Upper lobe of left lung (tissue), 6 donors: ENCODE measurements at regions not wholly inside any gene's neighbourhood (a gene's known extent, or its start where the extent isn't known, plus 50 kb on each side); places are given as distances from the start of the nearest gene placed in this dataset.

Source experiments
- ATAC-seq, 2 donors: fragments of 200-7000 bp; cut with Tn5 transposase; one replicate each; pipeline ENCODE4 v1.9.1; 2022; ENCODE audit warnings: mild to moderate bottlenecking in 2 of 2, moderate library complexity in 2 of 2; ENCODE audit not compliant: low FRiP score in 2 of 2
- DNase-seq, 2 donors: peaks; one replicate each; pipeline ENCODE4 v3.0.0-alpha.2; 2019 to 2020
- H3K27ac ChIP-seq, 4 donors: fragments of 200-600 bp; sonication (generic); one replicate each; pipeline ENCODE4 v1.5.1; 2016 to 2019
- H3K27me3 ChIP-seq, 4 donors: fragments of 200-600 bp; sonication (generic); one replicate each; pipeline ENCODE4 v1.5.1; 2017 to 2019
- H3K36me3 ChIP-seq, 4 donors: fragments of 200-600 bp; sonication (generic); one replicate each; pipeline ENCODE4 v1.5.1; 2016 to 2019
- H3K4me1 ChIP-seq, 4 donors: fragments of 200-600 bp; sonication (generic); one replicate each; pipeline ENCODE4 v1.5.1; 2018 to 2019
- H3K4me3 ChIP-seq, 4 donors: fragments of 200-600 bp; sonication (generic); one replicate each; pipeline ENCODE4 v1.5.1; 2017 to 2019; ENCODE audit warnings: mild to moderate bottlenecking in 2 of 4, moderate library complexity in 1 of 4
- H3K9me3 ChIP-seq, 4 donors: fragments of 200-600 bp; sonication (generic); one replicate each; pipeline ENCODE4 v1.5.1; 2018 to 2019
- EP300 ChIP-seq, 4 donors: sonication (generic); formaldehyde crosslinking; IDR thresholded peaks; one replicate each; pipeline ENCODE4 v1.5.1; 2017; ENCODE audit warnings: antibody characterized with exemption in 4 of 4, control low read depth in 2 of 4
- POLR2A ChIP-seq, 4 donors: fragments of 450-650 bp; IDR thresholded peaks; one replicate each; pipeline ENCODE4 v1.5.1; 2016 to 2017; ENCODE audit warnings: antibody characterized with exemption in 4 of 4, mild to moderate bottlenecking in 2 of 4
- POLR2AphosphoS5 ChIP-seq, 2 donors: sonication (generic); formaldehyde crosslinking; IDR thresholded peaks; one replicate each; pipeline ENCODE4 v1.5.1; 2017; ENCODE audit warnings: antibody characterized with exemption in 2 of 2
- WGBS, 2 donors: methylation state at CpG; one replicate each; pipeline ENCODE4 v1.1.5; 2017 to 2018; 5-methylcytosine and 5-hydroxymethylcytosine counted together
- TF ChIP-seq, protein P1 (sequence below), 6 experiments: fragments of 450-650 bp in 4 of 6; fragments of 200-600 bp in 2 of 6; sonication (generic) in 2 of 6; IDR thresholded peaks; one replicate each; pipeline ENCODE4 v1.5.1; 2016 to 2019; ENCODE audit warnings: antibody characterized with exemption in 6 of 6
- donor health status: DM: no; HTN: no; CAD: no; lungs with moderate emphysema.
- donor health status: DM: no; HTN: yes; CAD: no; lungs with severe emphysema.

DNA sequence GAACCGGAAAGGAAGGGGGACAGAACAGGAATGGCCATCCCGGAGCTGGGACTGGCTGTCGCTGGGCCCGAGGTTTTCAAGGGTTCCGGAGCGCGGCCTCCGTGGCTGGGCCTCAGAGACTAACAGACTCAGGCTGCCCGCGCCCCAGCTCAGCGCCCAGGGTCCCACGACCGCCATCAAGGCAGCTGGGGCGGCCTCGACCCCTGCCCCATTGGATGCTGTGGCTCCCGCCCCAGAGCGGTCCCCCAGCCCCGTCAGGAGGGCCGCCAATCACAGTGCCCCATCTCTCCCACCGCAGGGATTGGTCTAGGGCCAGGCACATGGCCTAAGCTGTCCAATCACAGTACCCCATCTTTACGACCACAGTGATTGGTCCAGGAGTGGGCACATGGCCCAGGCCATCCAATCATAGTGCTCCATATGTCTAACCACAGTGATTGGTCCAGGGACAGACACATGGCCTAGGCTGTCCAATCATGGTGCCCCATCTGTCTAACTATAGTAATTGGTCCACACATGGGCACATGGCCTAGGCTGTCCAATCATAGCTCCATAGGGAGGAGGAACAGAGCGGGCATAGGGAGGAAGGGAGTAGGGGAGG lies 105.3 kb upstream of the NKX1-1 start:
- Histone ChIP-seq H3K9me3 (no peaks in the 10 kb centered on the region), H3K36me3 (no peaks in the 10 kb centered on the region), H3K27ac (no peak overlapping the region), H3K4me1 (peaks cover 3 to 15% (median 9%) of the 10 kb centered on the region in 4 donors), H3K27me3 (peaks cover 0 to 16% (median 6%) of the 10 kb centered on the region in 4 donors), H3K4me3 (peak overlapping the region in 1 of 4 donors; percentile 41)
- no peak for TF ChIP-seq EP300 (IDR thresholded peaks at IDR 0.05)
- no peak for TF ChIP-seq POLR2AphosphoS5 (IDR thresholded peaks at IDR 0.05)
- no peak for TF ChIP-seq POLR2A (IDR thresholded peaks at IDR 0.05)
- TF ChIP-seq, protein P1, sequence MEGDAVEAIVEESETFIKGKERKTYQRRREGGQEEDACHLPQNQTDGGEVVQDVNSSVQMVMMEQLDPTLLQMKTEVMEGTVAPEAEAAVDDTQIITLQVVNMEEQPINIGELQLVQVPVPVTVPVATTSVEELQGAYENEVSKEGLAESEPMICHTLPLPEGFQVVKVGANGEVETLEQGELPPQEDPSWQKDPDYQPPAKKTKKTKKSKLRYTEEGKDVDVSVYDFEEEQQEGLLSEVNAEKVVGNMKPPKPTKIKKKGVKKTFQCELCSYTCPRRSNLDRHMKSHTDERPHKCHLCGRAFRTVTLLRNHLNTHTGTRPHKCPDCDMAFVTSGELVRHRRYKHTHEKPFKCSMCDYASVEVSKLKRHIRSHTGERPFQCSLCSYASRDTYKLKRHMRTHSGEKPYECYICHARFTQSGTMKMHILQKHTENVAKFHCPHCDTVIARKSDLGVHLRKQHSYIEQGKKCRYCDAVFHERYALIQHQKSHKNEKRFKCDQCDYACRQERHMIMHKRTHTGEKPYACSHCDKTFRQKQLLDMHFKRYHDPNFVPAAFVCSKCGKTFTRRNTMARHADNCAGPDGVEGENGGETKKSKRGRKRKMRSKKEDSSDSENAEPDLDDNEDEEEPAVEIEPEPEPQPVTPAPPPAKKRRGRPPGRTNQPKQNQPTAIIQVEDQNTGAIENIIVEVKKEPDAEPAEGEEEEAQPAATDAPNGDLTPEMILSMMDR (IDR thresholded peaks at IDR 0.05): no peak
- DNase-seq (peak in 1 of 2 donors; percentile 78), ATAC-seq (peak in 1 of 2 donors; percentile 66)
- WGBS, 2 donors: 74 to 91% methylated on average over 9 to 13 of the region's 22 CpGs

DNA sequence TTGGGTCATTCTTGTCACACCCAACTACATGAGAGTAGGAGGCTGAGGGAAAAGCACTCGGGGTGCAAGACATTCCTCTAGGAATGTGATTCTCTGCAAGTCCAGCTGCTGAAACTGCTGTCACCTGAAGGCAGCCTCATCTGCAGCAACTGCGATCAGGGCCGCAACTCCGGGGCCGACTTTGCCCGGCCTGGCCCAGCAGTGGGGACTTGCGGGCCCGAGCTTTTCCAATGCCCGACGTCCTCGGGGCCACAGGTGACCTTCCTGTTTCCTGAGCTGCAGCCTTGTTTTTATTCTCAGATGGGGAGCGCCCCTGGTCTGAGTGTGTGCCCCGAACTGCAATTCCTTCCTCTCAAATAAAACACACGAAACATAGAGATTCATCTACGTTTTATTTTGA lies 104.7 kb upstream of the NKX1-1 start:
- Histone ChIP-seq H3K4me3 (peak overlapping the region in 1 of 4 donors; percentile 23), H3K9me3 (no peaks in the 10 kb centered on the region)
- ATAC-seq: no peak

DNA sequence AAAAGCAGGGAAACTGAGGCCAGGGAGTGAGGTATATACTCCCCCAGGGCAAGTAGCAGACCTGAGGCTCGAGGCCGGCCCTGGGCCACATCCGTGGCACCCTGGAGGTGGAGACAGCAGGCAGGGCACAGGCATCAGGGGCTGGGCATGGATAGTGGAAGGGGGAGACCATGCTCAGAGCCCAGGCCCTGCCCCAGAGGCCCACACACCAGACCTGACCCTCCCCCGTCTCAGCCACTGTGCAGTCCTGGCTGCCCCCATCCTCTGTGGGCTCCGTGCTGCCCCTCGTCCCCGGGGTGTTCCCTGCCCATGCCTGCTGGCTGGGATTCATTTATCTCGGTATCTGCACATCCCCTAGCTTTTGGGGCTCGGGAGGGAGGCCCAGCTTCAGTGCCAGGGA lies 103.1 kb upstream of the NKX1-1 start:
- DNase-seq: peak in 1 of 2 donors; percentile 59
- WGBS, 2 donors: 77% methylated on average over 9 of the region's 9 CpGs; no CpG with 5 or more reads in 1 of the 2 donors

More for the DNA sequence above, 104.7 kb upstream of the NKX1-1 start:
- Histone ChIP-seq H3K36me3 (no peaks in the 10 kb centered on the region), H3K27me3 (peaks cover 0 to 16% (median 6%) of the 10 kb centered on the region in 4 donors), H3K4me1 (peaks cover 3 to 15% (median 9%) of the 10 kb centered on the region in 4 donors), H3K27ac (no peak overlapping the region)
- no peak for TF ChIP-seq POLR2A (IDR thresholded peaks at IDR 0.05)
- no peak for TF ChIP-seq POLR2AphosphoS5 (IDR thresholded peaks at IDR 0.05)
- TF ChIP-seq, protein P1 (IDR thresholded peaks at IDR 0.05): no peak
- no peak for TF ChIP-seq EP300 (IDR thresholded peaks at IDR 0.05)
- DNase-seq: peak in 1 of 2 donors; percentile 56
- 91 to 93% methylated on average over 15 of the region's 15 CpGs for WGBS, 2 donors

DNA sequence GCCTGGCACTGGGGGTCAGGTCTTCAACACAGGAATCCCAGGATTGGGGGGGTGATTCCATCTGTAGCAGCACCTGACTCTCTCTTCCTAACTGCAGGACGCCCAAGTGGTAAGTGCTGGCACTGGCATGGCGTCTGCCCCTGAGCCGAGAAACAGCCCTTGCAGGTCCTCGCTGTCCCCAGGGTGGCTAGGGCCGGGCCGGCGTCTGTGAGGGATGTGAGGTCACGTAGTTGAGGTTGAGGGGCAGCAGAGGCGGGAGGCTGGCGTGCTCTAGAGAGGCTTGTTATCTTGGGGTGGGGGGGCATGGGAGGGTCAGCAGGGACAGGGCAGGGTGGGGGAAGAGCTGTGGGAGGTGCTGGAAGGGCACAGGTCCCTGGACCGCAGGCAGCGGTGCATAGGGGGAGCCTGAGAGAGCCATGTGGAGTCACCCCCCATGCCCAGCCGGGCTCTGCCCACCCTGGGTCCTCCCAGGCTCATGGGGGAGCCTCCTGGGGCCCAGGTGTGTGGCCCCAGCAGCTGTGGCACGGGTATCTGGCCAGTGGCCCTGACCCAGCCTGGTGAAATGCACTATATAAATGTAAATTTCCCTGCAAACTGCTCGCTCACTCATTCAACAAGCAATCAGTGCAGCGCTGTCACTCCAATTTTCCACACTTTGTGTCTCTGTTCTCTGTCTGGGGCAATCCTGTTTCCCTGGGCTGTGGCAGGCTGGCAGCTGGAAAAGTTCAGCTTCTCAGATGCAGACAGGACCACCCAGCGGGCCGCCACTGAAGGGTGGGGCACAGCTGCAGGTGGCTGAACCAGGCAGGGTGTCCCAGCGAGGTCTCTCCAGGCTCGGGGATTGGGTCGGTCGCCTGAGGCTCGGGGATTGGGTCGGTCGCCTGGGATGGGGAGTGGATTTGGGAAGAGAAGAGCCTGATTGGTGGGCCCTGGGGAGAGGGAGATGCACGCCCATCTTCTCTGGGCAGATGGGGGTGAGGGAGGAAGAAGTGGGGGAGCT lies 102.2 kb upstream of the NKX1-1 start:
- Histone ChIP-seq H3K27me3 (peaks cover 0 to 14% (median 6%) of the 10 kb centered on the region in 4 donors), H3K4me3 (no peak overlapping the region), H3K4me1 (peaks cover 3 to 12% (median 9%) of the 10 kb centered on the region in 4 donors), H3K9me3 (no peaks in the 10 kb centered on the region), H3K36me3 (no peaks in the 10 kb centered on the region), H3K27ac (no peak overlapping the region)
- TF ChIP-seq POLR2A (IDR thresholded peaks at IDR 0.05) (no peak), EP300 (IDR thresholded peaks at IDR 0.05) (no peak), POLR2AphosphoS5 (IDR thresholded peaks at IDR 0.05) (no peak)
- TF ChIP-seq, protein P1 (IDR thresholded peaks at IDR 0.05): no peak
- DNase-seq (peak in 1 of 2 donors; percentile 77), ATAC-seq (no peak)
- 65% methylated on average over 24 to 26 of the region's 26 CpGs for WGBS, 2 donors

More for the DNA sequence above, 103.1 kb upstream of the NKX1-1 start:
- no peaks in the 10 kb centered on the region for H3K9me3 ChIP-seq
- TF ChIP-seq POLR2AphosphoS5 (IDR thresholded peaks at IDR 0.05) (no peak), EP300 (IDR thresholded peaks at IDR 0.05) (no peak), POLR2A (IDR thresholded peaks at IDR 0.05) (no peak)
- TF ChIP-seq, protein P1 (IDR thresholded peaks at IDR 0.05): no peak
- no peak overlapping the region for H3K27ac ChIP-seq
- peaks cover 3 to 15% (median 9%) of the 10 kb centered on the region in 4 donors for H3K4me1 ChIP-seq
- peaks cover 0 to 16% (median 7%) of the 10 kb centered on the region in 4 donors for H3K27me3 ChIP-seq
- H3K36me3 ChIP-seq: no peaks in the 10 kb centered on the region
- no peak overlapping the region for H3K4me3 ChIP-seq
- no peak for ATAC-seq
